Activated CD4-positive, alpha-beta T cell treated with anti-CD3 and anti-CD28 coated beads, Interleukin-2, amount 50 U/mL, for 4 hours (primary cell): ENCODE measurements at regions not wholly inside any gene's neighbourhood (a gene's known extent, or its start where the extent isn't known, plus 50 kb on each side); places are given as distances from the start of the nearest gene placed in this dataset.
"Not testable (repeated sequence)": the region's sequence is repeated elsewhere in the genome, so short reads cannot be mapped to it uniquely, and the experiment has no call there.

ENCODE experiments used
- DNase-seq, 2 experiments: peaks; one replicate each; pipeline ENCODE4 v3.0.0-alpha.2; 2020

- no peak for DNase-seq
Measured at GRCh38 chr3:6455031-6455430, 405.9 kb upstream of the GRM7 start.

- DNase-seq: no peak
Measured at GRCh38 chr3:6467186-6467585, 393.7 kb upstream of the GRM7 start.

GRCh38 chr3:6468589-6468988 is 392.3 kb upstream of the GRM7 start:
- no peak for DNase-seq

- no peak for DNase-seq
Measured at GRCh38 chr3:6471744-6472143, 389.2 kb upstream of the GRM7 start.

- not testable (repeated sequence) for DNase-seq
Measured at GRCh38 chr3:6490487-6491327, 370.2 kb upstream of the GRM7 start.

- no peak for DNase-seq
Measured at GRCh38 chr3:6491768-6492167, 369.1 kb upstream of the GRM7 start.

GRCh38 chr3:6492306-6492705 is 368.6 kb upstream of the GRM7 start:
- no peak for DNase-seq

- DNase-seq: not testable (repeated sequence)
Measured at GRCh38 chr3:6498944-6499343, 362.0 kb upstream of the GRM7 start.

- no peak for DNase-seq
Measured at GRCh38 chr3:6504347-6504746, 356.6 kb upstream of the GRM7 start.

GRCh38 chr3:6504834-6505233 is 356.1 kb upstream of the GRM7 start:
- DNase-seq: no peak

GRCh38 chr3:6508410-6508759 is 352.5 kb upstream of the GRM7 start:
- DNase-seq: no peak

GRCh38 chr3:6509576-6509975 is 351.3 kb upstream of the GRM7 start:
- no peak for DNase-seq

GRCh38 chr3:6510713-6511112 is 350.2 kb upstream of the GRM7 start:
- no peak for DNase-seq

GRCh38 chr3:6512172-6512800 is 348.6 kb upstream of the GRM7 start:
- DNase-seq: no peak

- no peak for DNase-seq
Measured at GRCh38 chr3:6516143-6516542, 344.8 kb upstream of the GRM7 start.

- no peak for DNase-seq
Measured at GRCh38 chr3:6516694-6517093, 344.2 kb upstream of the GRM7 start.

GRCh38 chr3:6518709-6519345 is 342.1 kb upstream of the GRM7 start:
- no peak for DNase-seq

- no peak for DNase-seq
Measured at GRCh38 chr3:6521369-6522113, 339.4 kb upstream of the GRM7 start.

- DNase-seq: no peak
Measured at GRCh38 chr3:6522191-6522590, 338.7 kb upstream of the GRM7 start.

- no peak for DNase-seq
Measured at GRCh38 chr3:6523043-6523442, 337.9 kb upstream of the GRM7 start.

GRCh38 chr3:6524479-6524878 is 336.4 kb upstream of the GRM7 start:
- no peak for DNase-seq

- DNase-seq: no peak
Measured at GRCh38 chr3:6526321-6526720, 334.6 kb upstream of the GRM7 start.

- no peak for DNase-seq
Measured at GRCh38 chr3:6526861-6527260, 334.1 kb upstream of the GRM7 start.
